Keratinocyte (primary cell): ENCODE measurements at regions not wholly inside any gene's neighbourhood (a gene's known extent, or its start where the extent isn't known, plus 50 kb on each side); places are given as distances from the start of the nearest gene placed in this dataset.

Experiments used
- CTCF ChIP-seq, 3 experiments: IDR thresholded peaks in 1 of 3; conservative IDR thresholded peaks in 1 of 3; optimal IDR thresholded peaks in 1 of 3; 2 replicates in 2 of 3; 3 replicates in 1 of 3; pipeline versions ENCODE3 to v1.5.1; 2011; ENCODE audit warnings: low read length in 3 of 3, mild to moderate bottlenecking in 3 of 3, moderate library complexity in 2 of 3, control low read depth in 1 of 3, inconsistent platforms in 1 of 3; ENCODE audit not compliant: insufficient read depth in 2 of 3; ENCODE audit errors: extremely low read depth in 1 of 3
- EZH2 ChIP-seq: IDR thresholded peaks from one replicate; pipeline ENCODE4 v1.6.1; 2012; ENCODE audit warnings: inconsistent platforms, mild to moderate bottlenecking, low read length, moderate library complexity

- peak; percentile 55 to 75 (median 74) for TF ChIP-seq CTCF (optimal IDR thresholded peaks at IDR 0.05 in 1 of 3, IDR thresholded peaks at IDR 0.05 in 1 of 3, conservative IDR thresholded peaks at IDR 0.05 in 1 of 3; ENCODE audit: extremely low read depth in 1 of 3, insufficient read depth in 2 of 3, low read length in 3 of 3)
- no peak for TF ChIP-seq EZH2
Measured at GRCh38 chr2:142180820-142181533, 50.2 kb upstream of the LRP1B start.
